IgD-negative memory B cell (primary cell): ENCODE measurements at regions not wholly inside any gene's neighbourhood (a gene's known extent, or its start where the extent isn't known, plus 50 kb on each side); places are given as distances from the start of the nearest gene placed in this dataset.
A peak's percentile ranks its signal among the peaks of the same experiment; 100 is the strongest.

Experiments
- H3K27ac Mint-ChIP-seq, 3 donors: one replicate each; pipeline ENCODE4 v1.8.0; 2020 to 2022; ENCODE audit warnings: mild to moderate bottlenecking in 3 of 3, mixed read lengths in 3 of 3, moderate library complexity in 1 of 3
- H3K27me3 Mint-ChIP-seq: one replicate; pipeline ENCODE4 v1.8.0; 2021; ENCODE audit warnings: mixed read lengths
- H3K36me3 Mint-ChIP-seq: one replicate; pipeline ENCODE4 v1.8.0; 2020; ENCODE audit warnings: mild to moderate bottlenecking, mixed read lengths
- H3K4me1 Mint-ChIP-seq, 3 donors: one replicate each; pipeline ENCODE4 v1.8.0; 2020 to 2022; ENCODE audit warnings: mixed read lengths in 3 of 3, mild to moderate bottlenecking in 1 of 3
- H3K4me3 Mint-ChIP-seq, 4 donors: one replicate each; pipeline ENCODE4 v1.8.0; 2020 to 2022; ENCODE audit warnings: mild to moderate bottlenecking in 4 of 4, mixed read lengths in 4 of 4, moderate library complexity in 3 of 4
- H3K9me3 Mint-ChIP-seq, 3 donors: one replicate each; pipeline ENCODE4 v1.8.0; 2020 to 2021; ENCODE audit warnings: mixed read lengths in 3 of 3, mild to moderate bottlenecking in 1 of 3

GRCh38 chr17:6343191-6343590 is 91.7 kb downstream of the AIPL1 start:
- Mint-ChIP-seq H3K9me3 (peaks cover 0 to 2% (median 0%) of the 10 kb centered on the region in 3 donors), H3K36me3 (no peaks in the 10 kb centered on the region), H3K27me3 (peaks cover 4% of the 10 kb centered on the region), H3K27ac (no peak overlapping the region), H3K4me3 (no peak overlapping the region), H3K4me1 (no peaks in the 10 kb centered on the region)

DNA sequence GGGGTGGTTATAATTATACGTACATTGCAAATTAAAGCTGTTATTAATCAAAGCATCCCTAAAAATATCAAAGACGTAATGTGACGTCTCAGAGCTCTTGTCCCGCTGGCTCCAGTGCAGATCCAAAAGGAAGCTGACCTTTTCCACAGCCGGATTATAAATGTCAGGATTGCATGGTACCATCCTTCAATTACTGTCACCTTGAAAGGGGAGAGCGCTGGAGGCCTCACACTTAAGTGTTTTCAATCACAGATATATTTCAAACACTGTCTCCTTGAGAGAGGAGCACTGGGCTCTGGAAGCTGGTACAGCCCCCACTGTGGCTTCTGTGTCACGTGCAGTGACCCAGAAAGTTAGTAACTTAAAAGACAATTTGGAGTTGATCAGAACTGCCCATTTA is 94.2 kb downstream of the AIPL1 start:
- H3K27ac Mint-ChIP-seq, result no peak overlapping the region
- H3K4me3 Mint-ChIP-seq, result no peak overlapping the region
- H3K27me3 Mint-ChIP-seq, result peaks cover 6% of the 10 kb centered on the region
- H3K36me3 Mint-ChIP-seq, result no peaks in the 10 kb centered on the region
- peaks cover 0 to 2% (median 0%) of the 10 kb centered on the region in 3 donors for H3K9me3 Mint-ChIP-seq
- no peaks in the 10 kb centered on the region for H3K4me1 Mint-ChIP-seq

GRCh38 chr17:6334386-6334785 is 100.5 kb downstream of the AIPL1 start:
- Mint-ChIP-seq H3K4me3 (no peak overlapping the region), H3K4me1 (no peaks in the 10 kb centered on the region), H3K27me3 (peaks cover 9% of the 10 kb centered on the region), H3K9me3 (no peaks in the 10 kb centered on the region), H3K36me3 (no peaks in the 10 kb centered on the region), H3K27ac (no peak overlapping the region)

- Mint-ChIP-seq H3K4me1 (no peaks in the 10 kb centered on the region), H3K4me3 (no peak overlapping the region), H3K27ac (no peak overlapping the region), H3K9me3 (peaks cover 0 to 5% (median 0%) of the 10 kb centered on the region in 3 donors), H3K27me3 (peaks cover 9% of the 10 kb centered on the region), H3K36me3 (no peaks in the 10 kb centered on the region)
These were observed 104.0 kb downstream of the AIPL1 start for GRCh38 chr17:6330936-6331335.

- H3K27me3 Mint-ChIP-seq, result peaks cover 9% of the 10 kb centered on the region
- no peak overlapping the region for H3K27ac Mint-ChIP-seq
- H3K9me3 Mint-ChIP-seq, result peaks cover 0 to 5% (median 0%) of the 10 kb centered on the region in 3 donors
- no peaks in the 10 kb centered on the region for H3K36me3 Mint-ChIP-seq
- peaks cover 0 to 1% (median 0%) of the 10 kb centered on the region in 3 donors for H3K4me1 Mint-ChIP-seq
- no peak overlapping the region for H3K4me3 Mint-ChIP-seq
These were observed 106.6 kb downstream of the AIPL1 start for GRCh38 chr17:6328279-6328678.

DNA sequence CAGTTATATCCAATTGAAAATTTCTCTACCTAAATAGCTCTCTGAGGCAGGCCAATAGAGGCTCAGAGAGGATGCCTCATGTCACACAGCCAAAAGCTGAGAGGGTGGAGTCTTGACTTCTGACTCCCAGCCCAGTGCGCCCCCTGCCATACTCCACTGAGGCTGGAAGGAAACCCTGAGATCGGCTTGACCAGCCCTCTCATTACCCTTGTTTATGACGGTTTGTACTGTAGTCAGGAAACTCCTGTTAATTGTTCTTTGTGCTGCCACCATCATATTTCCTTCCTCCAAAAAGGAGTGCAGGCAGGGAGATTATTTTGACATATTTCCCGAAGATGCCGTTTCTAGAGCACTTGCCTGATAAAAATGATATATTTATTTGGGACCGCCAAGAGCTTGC is 107.9 kb downstream of the AIPL1 start:
- peaks cover 0 to 5% (median 0%) of the 10 kb centered on the region in 3 donors for H3K9me3 Mint-ChIP-seq
- peaks cover 0 to 1% (median 0%) of the 10 kb centered on the region in 3 donors for H3K4me1 Mint-ChIP-seq
- H3K27me3 Mint-ChIP-seq, result peaks cover 9% of the 10 kb centered on the region
- H3K36me3 Mint-ChIP-seq, result no peaks in the 10 kb centered on the region
- no peak overlapping the region for H3K4me3 Mint-ChIP-seq
- no peak overlapping the region for H3K27ac Mint-ChIP-seq

- Mint-ChIP-seq H3K9me3 (peaks cover 0 to 5% (median 0%) of the 10 kb centered on the region in 3 donors), H3K27me3 (peaks cover 9% of the 10 kb centered on the region), H3K4me1 (peaks cover 0 to 1% (median 0%) of the 10 kb centered on the region in 3 donors), H3K36me3 (no peaks in the 10 kb centered on the region), H3K27ac (no peak overlapping the region), H3K4me3 (no peak overlapping the region)
These were observed 108.4 kb downstream of the AIPL1 start for GRCh38 chr17:6326483-6326882.

GRCh38 chr17:6325741-6326140 is 109.2 kb downstream of the AIPL1 start:
- peaks cover 2% of the 10 kb centered on the region for H3K36me3 Mint-ChIP-seq
- H3K4me3 Mint-ChIP-seq, result no peak overlapping the region
- peaks cover 0 to 1% (median 0%) of the 10 kb centered on the region in 3 donors for H3K4me1 Mint-ChIP-seq
- H3K9me3 Mint-ChIP-seq, result peaks cover 0 to 5% (median 0%) of the 10 kb centered on the region in 3 donors
- no peak overlapping the region for H3K27ac Mint-ChIP-seq
- peaks cover 9% of the 10 kb centered on the region for H3K27me3 Mint-ChIP-seq

DNA sequence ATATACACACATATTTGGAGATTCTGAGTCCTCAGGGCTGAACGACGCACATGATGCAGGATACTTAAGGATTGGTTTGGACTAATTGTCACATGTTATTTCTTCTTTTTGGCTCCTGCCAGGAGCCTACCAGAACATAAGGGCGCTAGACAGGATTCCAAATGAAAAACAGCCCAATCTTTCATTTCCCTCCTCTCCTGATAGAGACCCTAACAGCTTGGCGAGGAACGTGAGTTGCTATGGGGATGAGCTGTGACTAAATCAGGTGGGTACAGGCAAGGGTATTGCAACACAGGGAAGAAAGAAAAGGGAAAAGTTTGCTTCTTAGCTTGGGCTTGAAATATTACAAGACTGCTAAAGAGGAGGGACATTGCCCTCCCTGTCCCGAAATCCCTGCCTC is 109.9 kb downstream of the AIPL1 start:
- H3K9me3 Mint-ChIP-seq, result peaks cover 0 to 5% (median 0%) of the 10 kb centered on the region in 3 donors
- no peak overlapping the region for H3K4me3 Mint-ChIP-seq
- H3K4me1 Mint-ChIP-seq, result peaks cover 0 to 1% (median 0%) of the 10 kb centered on the region in 3 donors
- peaks cover 8% of the 10 kb centered on the region for H3K27me3 Mint-ChIP-seq
- peak overlapping the region in 1 of 3 donors; percentile 36 for H3K27ac Mint-ChIP-seq
- peaks cover 2% of the 10 kb centered on the region for H3K36me3 Mint-ChIP-seq

- peaks cover 2% of the 10 kb centered on the region for H3K27me3 Mint-ChIP-seq
- no peak overlapping the region for H3K27ac Mint-ChIP-seq
- peaks cover 2% of the 10 kb centered on the region for H3K36me3 Mint-ChIP-seq
These were observed 111.1 kb downstream of the AIPL1 start for GRCh38 chr17:6323626-6324356.

DNA sequence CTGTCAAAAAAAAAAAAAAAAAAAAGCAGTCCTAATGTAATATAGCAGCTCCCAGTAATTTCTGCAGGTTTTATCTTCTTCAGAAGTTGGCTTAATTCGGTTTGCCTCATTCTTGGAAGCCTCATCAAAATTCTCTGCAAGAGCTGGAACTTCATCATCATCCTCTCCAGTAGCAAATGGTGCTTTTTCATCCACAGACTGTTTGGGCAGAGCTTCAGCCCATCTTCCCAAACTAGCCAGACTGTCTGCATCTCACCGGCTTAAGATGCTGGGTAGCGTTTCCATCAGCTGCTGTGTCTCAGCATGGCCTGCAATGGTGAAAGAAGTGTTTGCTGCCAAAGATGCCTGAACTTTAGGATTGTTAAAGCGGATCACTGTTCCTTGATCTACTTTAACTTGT is 112.6 kb downstream of the AIPL1 start:
- Mint-ChIP-seq H3K4me1 (peaks cover 0 to 1% (median 0%) of the 10 kb centered on the region in 3 donors), H3K27me3 (peaks cover 3% of the 10 kb centered on the region), H3K27ac (no peak overlapping the region), H3K9me3 (peaks cover 0 to 2% (median 0%) of the 10 kb centered on the region in 3 donors), H3K4me3 (no peak overlapping the region), H3K36me3 (peaks cover 2% of the 10 kb centered on the region)

More at GRCh38 chr17:6323626-6324356, 111.1 kb downstream of the AIPL1 start:
- Mint-ChIP-seq H3K4me1 (peaks cover 0 to 1% (median 0%) of the 10 kb centered on the region in 3 donors), H3K4me3 (no peak overlapping the region), H3K9me3 (peaks cover 0 to 2% (median 0%) of the 10 kb centered on the region in 3 donors)

GRCh38 chr17:6314311-6314710 is 120.6 kb downstream of the AIPL1 start:
- Mint-ChIP-seq H3K27ac (no peak overlapping the region), H3K9me3 (peaks cover 0 to 2% (median 0%) of the 10 kb centered on the region in 3 donors), H3K36me3 (peaks cover 1% of the 10 kb centered on the region), H3K27me3 (peaks cover 5% of the 10 kb centered on the region), H3K4me3 (no peak overlapping the region), H3K4me1 (no peaks in the 10 kb centered on the region)

GRCh38 chr17:6313835-6314234 is 121.1 kb downstream of the AIPL1 start:
- Mint-ChIP-seq H3K9me3 (peaks cover 0 to 2% (median 0%) of the 10 kb centered on the region in 3 donors), H3K36me3 (peaks cover 1% of the 10 kb centered on the region), H3K27ac (no peak overlapping the region), H3K27me3 (peaks cover 6% of the 10 kb centered on the region), H3K4me1 (no peaks in the 10 kb centered on the region), H3K4me3 (no peak overlapping the region)

GRCh38 chr17:6306820-6307219 is 128.1 kb downstream of the AIPL1 start:
- Mint-ChIP-seq H3K4me3 (no peak overlapping the region), H3K27me3 (peaks cover 10% of the 10 kb centered on the region), H3K36me3 (peaks cover 1% of the 10 kb centered on the region), H3K27ac (no peak overlapping the region), H3K9me3 (peaks cover 0 to 3% (median 0%) of the 10 kb centered on the region in 3 donors), H3K4me1 (no peaks in the 10 kb centered on the region)

DNA sequence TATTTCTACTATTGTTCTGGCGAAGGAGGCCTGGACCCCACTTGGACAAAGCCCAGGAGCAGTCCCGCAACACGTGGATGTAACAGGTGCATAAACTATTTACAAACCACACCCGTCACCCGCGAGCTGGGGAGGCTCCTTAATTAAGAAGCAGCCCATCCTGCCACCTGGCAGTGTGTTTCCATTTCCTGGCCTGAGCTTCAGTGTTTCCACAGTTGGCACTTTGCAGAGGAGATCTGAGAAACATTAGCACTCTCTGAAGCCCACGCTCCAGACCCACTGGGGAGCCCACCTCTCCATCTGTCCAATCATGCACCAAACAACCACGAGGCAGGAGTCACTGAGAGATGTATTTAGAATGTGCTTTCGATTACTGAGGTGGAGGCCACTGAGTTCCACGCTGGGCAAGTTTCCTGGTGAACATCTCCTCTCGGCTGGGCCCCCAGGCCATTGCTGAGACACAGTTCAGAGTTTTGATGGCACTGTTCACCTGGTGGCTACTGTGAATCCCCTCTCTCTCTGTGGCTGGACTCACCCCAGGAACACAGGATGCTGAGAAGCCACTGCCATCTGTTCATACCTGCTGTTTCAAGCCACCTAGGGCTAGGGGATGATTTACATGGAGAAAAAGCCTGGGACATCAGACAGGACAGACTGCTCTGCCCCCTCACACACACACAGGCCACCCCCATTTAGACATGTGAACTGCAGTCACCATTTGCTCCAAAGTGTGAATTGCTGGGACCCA is 129.1 kb downstream of the AIPL1 start:
- Mint-ChIP-seq H3K27me3 (peaks cover 10% of the 10 kb centered on the region), H3K4me3 (no peak overlapping the region), H3K27ac (no peak overlapping the region), H3K36me3 (no peaks in the 10 kb centered on the region), H3K9me3 (peaks cover 0 to 3% (median 0%) of the 10 kb centered on the region in 3 donors), H3K4me1 (no peaks in the 10 kb centered on the region)
